OCI-LY1 (cell line): ENCODE measurements at regions not wholly inside any gene's neighbourhood (a gene's known extent, or its start where the extent isn't known, plus 50 kb on each side); places are given as distances from the start of the nearest gene placed in this dataset.

ENCODE experiments used
- EZH2 ChIP-seq: fragments of 200-600 bp; sonication (generic), shearing (Covaris generic); IDR thresholded peaks from 2 replicates; pipeline ENCODE4 v1.8.0; 2017; ENCODE audit warnings: borderline replicate concordance, mixed run types, mild to moderate bottlenecking, antibody characterized with exemption, low read length, moderate library complexity, mixed read lengths
- TF ChIP-seq, protein P1 (sequence below): fragments of 200-600 bp; sonication (generic), shearing (Covaris generic); IDR thresholded peaks from 2 replicates; pipeline ENCODE4 v1.5.1; 2017; ENCODE audit warnings: mild to moderate bottlenecking, antibody characterized with exemption, low read length, moderate library complexity, mixed read lengths

DNA sequence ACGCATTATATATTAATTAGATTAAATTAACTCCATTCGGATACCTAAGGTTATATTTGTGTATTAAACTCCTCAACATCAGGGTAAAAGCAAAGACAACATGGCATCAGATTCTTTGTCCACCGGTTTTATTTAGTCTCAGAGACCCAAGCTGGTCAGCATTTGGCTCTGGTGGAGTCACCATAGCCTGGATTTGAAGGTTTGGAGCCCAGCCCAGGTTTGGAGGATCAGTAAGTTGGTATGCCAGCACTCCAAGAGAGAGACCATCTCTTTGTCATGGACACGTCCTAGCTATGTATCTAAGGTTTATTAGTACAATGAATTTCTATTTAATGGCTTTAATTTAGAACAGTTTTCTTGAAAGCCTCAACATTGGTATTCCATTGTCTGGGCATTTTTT, 328.4 kb upstream of the RBFOX1 start:
- TF ChIP-seq, protein P1, sequence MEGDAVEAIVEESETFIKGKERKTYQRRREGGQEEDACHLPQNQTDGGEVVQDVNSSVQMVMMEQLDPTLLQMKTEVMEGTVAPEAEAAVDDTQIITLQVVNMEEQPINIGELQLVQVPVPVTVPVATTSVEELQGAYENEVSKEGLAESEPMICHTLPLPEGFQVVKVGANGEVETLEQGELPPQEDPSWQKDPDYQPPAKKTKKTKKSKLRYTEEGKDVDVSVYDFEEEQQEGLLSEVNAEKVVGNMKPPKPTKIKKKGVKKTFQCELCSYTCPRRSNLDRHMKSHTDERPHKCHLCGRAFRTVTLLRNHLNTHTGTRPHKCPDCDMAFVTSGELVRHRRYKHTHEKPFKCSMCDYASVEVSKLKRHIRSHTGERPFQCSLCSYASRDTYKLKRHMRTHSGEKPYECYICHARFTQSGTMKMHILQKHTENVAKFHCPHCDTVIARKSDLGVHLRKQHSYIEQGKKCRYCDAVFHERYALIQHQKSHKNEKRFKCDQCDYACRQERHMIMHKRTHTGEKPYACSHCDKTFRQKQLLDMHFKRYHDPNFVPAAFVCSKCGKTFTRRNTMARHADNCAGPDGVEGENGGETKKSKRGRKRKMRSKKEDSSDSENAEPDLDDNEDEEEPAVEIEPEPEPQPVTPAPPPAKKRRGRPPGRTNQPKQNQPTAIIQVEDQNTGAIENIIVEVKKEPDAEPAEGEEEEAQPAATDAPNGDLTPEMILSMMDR, result no peak
- TF ChIP-seq EZH2, result no peak
